ENCODE measurements at regions not wholly inside any gene's neighbourhood (a gene's known extent, or its start where the extent isn't known, plus 50 kb on each side); places are given as distances from the start of the nearest gene placed in this dataset.

DNA sequence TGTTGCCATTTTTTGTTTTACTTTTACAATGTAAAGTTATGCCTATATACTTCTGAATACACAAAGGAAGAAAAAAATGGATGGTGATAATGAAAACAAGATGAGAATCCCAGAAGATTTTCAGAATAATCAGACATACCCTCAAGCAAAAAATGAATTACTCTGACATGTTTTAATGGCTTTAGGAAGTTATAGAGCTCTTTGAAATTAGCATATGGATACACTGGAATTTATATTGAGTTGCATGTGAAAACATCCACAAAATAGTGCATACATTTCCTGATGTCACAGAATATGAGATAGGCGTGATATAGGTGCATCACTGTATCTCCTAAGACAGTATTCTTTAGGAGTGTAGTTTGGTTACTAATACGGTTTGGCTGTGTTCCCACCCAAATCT is 351.3 kb downstream of the SLC7A11 start:
- no peak for TF ChIP-seq BACH1 (IDR thresholded peaks at IDR 0.05; ENCODE audit: borderline replicate concordance)
- TF ChIP-seq NR2C1 (IDR thresholded peaks at IDR 0.05): no peak

All from GM12878 (cell line).